Naive thymus-derived CD8-positive, alpha-beta T cell (primary cell): ENCODE measurements at regions not wholly inside any gene's neighbourhood (a gene's known extent, or its start where the extent isn't known, plus 50 kb on each side); places are given as distances from the start of the nearest gene placed in this dataset.
"Not testable (repeated sequence)": the region's sequence is repeated elsewhere in the genome, so short reads cannot be mapped to it uniquely, and the experiment has no call there.

Experiments
- ATAC-seq, 2 donors: fragments of 150-1000 bp; cut with Tn5 transposase in 1 of 2; sonication (Bioruptor Pico), chemical (Tn5 transposase) in 1 of 2; 1 replicate in 1 of 2; 2 replicates in 1 of 2; pipeline ENCODE4 v1.10.0; 2021; ENCODE audit warnings: mild to moderate bottlenecking in 2 of 2, moderate library complexity in 2 of 2
- POLR2A ChIA-PET: fragments of 350-600 bp; sonication (Branson Sonifier 250); formaldehyde crosslinking; loops from one replicate; lab custom pipeline; 2021; ENCODE audit warnings: antibody characterized with exemption; lab: Charles Lee
- DNase-seq, 10 donors: peaks; one replicate each; pipeline versions ENCODE4 v3.0.0 to v3.0.0-alpha.2; 2020 to 2022
- H3K27ac Mint-ChIP-seq, 10 donors: one replicate each; pipeline ENCODE4 v1.8.0; 2020 to 2022; ENCODE audit warnings: mild to moderate bottlenecking in 10 of 10, mixed read lengths in 10 of 10, moderate library complexity in 4 of 10, inconsistent platforms in 1 of 10
- H3K27me3 Mint-ChIP-seq, 5 donors: one replicate each; pipeline ENCODE4 v1.8.0; 2021 to 2022; ENCODE audit warnings: mixed read lengths in 5 of 5
- H3K36me3 Mint-ChIP-seq, 3 donors: one replicate each; pipeline ENCODE4 v1.8.0; 2020 to 2022; ENCODE audit warnings: mixed read lengths in 3 of 3, mild to moderate bottlenecking in 2 of 3, inconsistent platforms in 1 of 3
- H3K4me1 Mint-ChIP-seq, 4 donors: one replicate each; pipeline ENCODE4 v1.8.0; 2021 to 2022; ENCODE audit warnings: mixed read lengths in 4 of 4
- H3K4me3 Mint-ChIP-seq, 10 donors: one replicate each; pipeline ENCODE4 v1.8.0; 2020 to 2022; ENCODE audit warnings: mild to moderate bottlenecking in 10 of 10, mixed read lengths in 10 of 10, moderate library complexity in 6 of 10, inconsistent platforms in 1 of 10
- H3K9me3 Mint-ChIP-seq, 9 donors: one replicate each; pipeline ENCODE4 v1.8.0; 2020 to 2022; ENCODE audit warnings: mixed read lengths in 9 of 9, mild to moderate bottlenecking in 3 of 9, inconsistent platforms in 1 of 9, moderate library complexity in 1 of 9

DNA sequence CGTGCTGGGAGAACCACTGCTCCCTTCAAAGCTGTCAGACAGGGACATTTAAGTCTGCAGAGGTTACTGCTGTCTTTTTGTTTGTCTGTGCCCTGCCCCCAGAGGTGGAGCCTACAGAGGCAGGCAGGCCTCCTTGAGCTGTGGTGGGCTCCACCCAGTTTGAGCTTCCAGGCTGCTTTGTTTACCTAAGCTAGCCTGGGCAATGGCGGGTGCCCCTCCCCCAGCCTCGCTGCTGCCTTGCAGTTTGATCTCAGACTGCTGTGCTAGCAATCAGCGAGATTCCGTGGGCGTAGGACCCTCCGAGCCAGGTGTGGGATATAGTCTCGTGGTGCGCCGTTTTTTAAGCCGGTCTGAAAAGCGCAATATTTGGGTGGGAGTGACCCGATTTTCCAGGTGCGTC is 572.6 kb downstream of the RFPL4B start:
- ATAC-seq, H3K27ac Mint-ChIP-seq, H3K27me3 Mint-ChIP-seq, H3K36me3 Mint-ChIP-seq, POLR2A ChIA-PET, DNase-seq, H3K4me3 Mint-ChIP-seq, H3K4me1 Mint-ChIP-seq: not testable (repeated sequence)
- peaks cover 0 to 17% (median 4%) of the 10 kb centered on the region in 9 donors for H3K9me3 Mint-ChIP-seq

DNA sequence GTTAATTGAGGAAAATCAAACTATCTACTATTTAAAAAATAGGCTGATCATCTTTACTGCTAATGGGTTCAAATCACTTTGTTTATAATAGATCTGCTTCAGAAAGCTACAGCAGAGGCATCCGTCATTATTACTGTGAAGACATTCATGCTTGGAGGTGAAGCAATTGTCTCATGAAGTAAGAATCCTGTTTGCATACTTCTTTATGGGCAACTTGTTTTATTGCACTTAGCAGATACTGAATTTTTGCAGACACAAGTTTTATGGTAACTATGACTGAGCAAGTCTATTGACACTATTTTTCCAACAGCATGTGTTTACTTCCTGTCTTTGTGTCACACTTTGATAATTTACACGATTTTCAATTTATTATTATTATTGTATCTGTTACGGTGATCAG is 573.9 kb downstream of the RFPL4B start:
- Mint-ChIP-seq H3K27ac (no peak overlapping the region), H3K9me3 (peaks cover 0 to 17% (median 4%) of the 10 kb centered on the region in 9 donors)
- POLR2A ChIA-PET = no interaction called here

GRCh38 chr6:112923940-112924587 is 576.9 kb downstream of the RFPL4B start:
- DNase-seq (no peak), ATAC-seq (no peak)
- H3K27me3 Mint-ChIP-seq = no peaks in the 10 kb centered on the region
- no peak overlapping the region for H3K27ac Mint-ChIP-seq
- H3K9me3 Mint-ChIP-seq = peaks cover 0 to 26% (median 8%) of the 10 kb centered on the region in 9 donors
- no peaks in the 10 kb centered on the region for H3K4me1 Mint-ChIP-seq
- POLR2A ChIA-PET = no interaction called here
- no peak overlapping the region for H3K4me3 Mint-ChIP-seq
- H3K36me3 Mint-ChIP-seq = peaks cover 0 to 13% (median 0%) of the 10 kb centered on the region in 3 donors

More for the DNA sequence above, 573.9 kb downstream of the RFPL4B start:
- no peak overlapping the region for H3K4me3 Mint-ChIP-seq
- ATAC-seq (no peak), DNase-seq (no peak)
- H3K36me3 Mint-ChIP-seq = peaks cover 0 to 7% (median 0%) of the 10 kb centered on the region in 3 donors
- no peaks in the 10 kb centered on the region for H3K27me3 Mint-ChIP-seq
- no peaks in the 10 kb centered on the region for H3K4me1 Mint-ChIP-seq

GRCh38 chr6:112925702-112926101 is 578.6 kb downstream of the RFPL4B start:
- Mint-ChIP-seq H3K27ac (no peak overlapping the region), H3K36me3 (peaks cover 0 to 13% (median 0%) of the 10 kb centered on the region in 3 donors), H3K4me3 (no peak overlapping the region), H3K27me3 (no peaks in the 10 kb centered on the region), H3K9me3 (peaks cover 0 to 22% (median 7%) of the 10 kb centered on the region in 9 donors), H3K4me1 (no peaks in the 10 kb centered on the region)
- DNase-seq (no peak), ATAC-seq (no peak)
- POLR2A ChIA-PET = no interaction called here

GRCh38 chr6:112927641-112928320 is 580.7 kb downstream of the RFPL4B start:
- H3K27ac Mint-ChIP-seq = no peak overlapping the region
- POLR2A ChIA-PET = no interaction called here
- ATAC-seq (no peak), DNase-seq (no peak)
- no peak overlapping the region for H3K4me3 Mint-ChIP-seq
- H3K27me3 Mint-ChIP-seq = no peaks in the 10 kb centered on the region
- H3K4me1 Mint-ChIP-seq = no peaks in the 10 kb centered on the region
- peaks cover 0 to 16% (median 6%) of the 10 kb centered on the region in 9 donors for H3K9me3 Mint-ChIP-seq
- H3K36me3 Mint-ChIP-seq = peaks cover 0 to 9% (median 0%) of the 10 kb centered on the region in 3 donors

GRCh38 chr6:112929641-112930040 is 582.5 kb downstream of the RFPL4B start:
- POLR2A ChIA-PET = no interaction called here
- peaks cover 0 to 14% (median 0%) of the 10 kb centered on the region in 9 donors for H3K9me3 Mint-ChIP-seq

GRCh38 chr6:112931832-112932231 is 584.7 kb downstream of the RFPL4B start:
- H3K27me3 Mint-ChIP-seq = no peaks in the 10 kb centered on the region
- peaks cover 0 to 6% (median 0%) of the 10 kb centered on the region in 9 donors for H3K9me3 Mint-ChIP-seq
- peaks cover 0 to 1% (median 0%) of the 10 kb centered on the region in 3 donors for H3K36me3 Mint-ChIP-seq
- H3K27ac Mint-ChIP-seq = no peak overlapping the region
- POLR2A ChIA-PET = no interaction called here
- no peak for DNase-seq
- H3K4me1 Mint-ChIP-seq = no peaks in the 10 kb centered on the region
- no peak for ATAC-seq
- no peak overlapping the region for H3K4me3 Mint-ChIP-seq

More at GRCh38 chr6:112929641-112930040, 582.5 kb downstream of the RFPL4B start:
- ATAC-seq (no peak), DNase-seq (no peak)
- Mint-ChIP-seq H3K27ac (no peak overlapping the region), H3K36me3 (peaks cover 0 to 6% (median 0%) of the 10 kb centered on the region in 3 donors), H3K4me3 (no peak overlapping the region), H3K27me3 (no peaks in the 10 kb centered on the region), H3K4me1 (no peaks in the 10 kb centered on the region)

DNA sequence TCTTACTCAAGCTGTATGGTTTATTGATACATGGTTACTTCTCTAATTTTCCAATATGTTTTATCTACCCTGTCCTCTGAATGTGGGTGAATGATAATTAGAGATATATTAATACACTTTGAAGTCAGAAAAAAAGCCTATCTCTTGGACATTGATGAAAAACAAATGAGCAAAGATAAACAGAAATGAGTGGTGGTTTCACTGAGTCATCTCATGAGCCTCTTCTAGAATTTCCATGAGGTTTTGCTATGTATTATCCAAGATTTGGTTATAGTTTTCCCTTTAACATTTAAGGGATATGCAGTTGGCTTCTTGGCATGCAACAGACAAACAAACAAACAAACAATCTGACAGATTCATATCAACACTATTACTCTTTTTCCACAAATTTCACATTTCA is 586.8 kb downstream of the RFPL4B start:
- ATAC-seq (no peak), DNase-seq (no peak)
- Mint-ChIP-seq H3K4me1 (no peaks in the 10 kb centered on the region), H3K9me3 (no peaks in the 10 kb centered on the region), H3K36me3 (no peaks in the 10 kb centered on the region), H3K27ac (no peak overlapping the region), H3K27me3 (no peaks in the 10 kb centered on the region), H3K4me3 (no peak overlapping the region)
- POLR2A ChIA-PET = no interaction called here

DNA sequence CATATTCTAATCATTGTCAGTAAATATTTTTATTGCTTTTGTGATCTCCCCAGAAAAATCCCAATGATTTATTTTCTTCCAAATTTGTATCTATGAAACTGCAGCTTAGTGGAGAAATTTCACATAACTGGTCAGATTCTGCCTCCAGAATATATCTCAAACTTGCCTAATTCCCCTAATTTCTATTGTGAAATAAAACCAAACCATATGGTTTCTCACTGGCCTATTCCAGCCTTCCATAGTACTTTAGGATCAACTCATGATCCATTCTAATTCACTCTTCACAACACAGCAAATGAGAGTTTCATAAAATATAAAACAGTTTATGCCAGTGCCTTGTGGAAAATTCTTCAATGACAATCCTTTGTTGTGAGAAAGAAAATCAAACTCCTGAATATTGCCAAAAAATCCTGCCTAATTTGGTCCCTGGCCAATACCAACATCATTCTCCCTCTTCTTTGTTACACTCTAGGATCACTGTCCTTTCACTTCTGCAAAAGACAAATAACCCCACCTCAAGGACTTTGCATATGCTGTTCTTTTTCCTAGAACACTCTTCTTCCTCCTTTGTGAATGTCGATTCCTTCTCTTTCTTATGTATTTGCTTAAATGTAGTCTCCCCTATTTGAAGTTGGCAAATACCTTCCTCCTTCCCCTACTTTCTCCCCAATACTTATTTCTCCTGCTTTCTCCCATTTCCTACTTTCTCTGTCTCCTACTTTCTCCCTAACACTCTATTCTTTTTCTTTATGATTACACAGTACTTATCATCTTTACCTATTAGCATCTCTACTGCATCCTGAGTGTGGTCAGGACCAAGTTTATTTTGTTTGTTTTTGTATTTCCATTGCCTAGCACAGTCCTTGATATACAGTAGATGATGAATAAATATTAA is 587.5 kb downstream of the RFPL4B start:
- POLR2A ChIA-PET = no interaction called here
- H3K4me1 Mint-ChIP-seq = no peaks in the 10 kb centered on the region
- ATAC-seq = no peak
- no peak for DNase-seq
- H3K4me3 Mint-ChIP-seq = no peak overlapping the region
- no peak overlapping the region for H3K27ac Mint-ChIP-seq
- H3K27me3 Mint-ChIP-seq = no peaks in the 10 kb centered on the region
- no peaks in the 10 kb centered on the region for H3K36me3 Mint-ChIP-seq
- no peaks in the 10 kb centered on the region for H3K9me3 Mint-ChIP-seq

DNA sequence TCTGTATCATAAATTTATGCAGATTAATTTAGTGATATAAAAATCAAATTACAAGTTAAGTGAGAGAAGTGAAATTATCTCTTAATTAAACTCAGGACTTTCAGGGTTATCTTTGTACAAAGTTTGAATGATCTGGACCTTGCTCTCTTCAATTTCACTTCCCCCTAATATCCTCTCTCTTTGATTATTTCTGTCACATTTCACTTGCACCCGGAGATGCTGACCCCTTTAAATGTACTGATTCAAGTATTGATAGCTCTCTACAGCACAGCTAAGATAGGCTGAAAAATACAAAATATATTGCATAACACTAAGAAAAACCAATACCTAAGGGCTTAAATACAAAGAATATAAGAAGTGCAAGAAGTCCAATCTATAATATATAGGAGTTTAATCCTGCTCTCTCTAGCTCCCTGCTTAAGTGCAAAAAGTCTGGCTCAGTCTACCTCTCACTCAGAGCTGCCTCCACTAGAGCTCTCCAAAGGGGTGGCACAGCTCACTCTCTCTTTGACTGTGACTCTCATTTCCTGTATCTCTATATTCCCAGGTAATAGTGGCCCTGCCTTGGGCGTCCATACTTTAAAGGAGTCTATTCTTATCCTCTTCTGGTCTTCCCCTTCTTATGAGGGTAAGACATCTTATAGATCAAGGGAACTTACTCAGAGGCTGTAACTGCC is 588.4 kb downstream of the RFPL4B start:
- Mint-ChIP-seq H3K9me3 (no peaks in the 10 kb centered on the region), H3K4me3 (no peak overlapping the region), H3K27me3 (no peaks in the 10 kb centered on the region), H3K36me3 (no peaks in the 10 kb centered on the region), H3K4me1 (no peaks in the 10 kb centered on the region), H3K27ac (no peak overlapping the region)
- ATAC-seq = no peak
- POLR2A ChIA-PET = no interaction called here
- no peak for DNase-seq

GRCh38 chr6:112936079-112936472 is 588.9 kb downstream of the RFPL4B start:
- no peaks in the 10 kb centered on the region for H3K9me3 Mint-ChIP-seq
- H3K27me3 Mint-ChIP-seq = no peaks in the 10 kb centered on the region
- POLR2A ChIA-PET = no interaction called here
- H3K4me1 Mint-ChIP-seq = no peaks in the 10 kb centered on the region
- DNase-seq = no peak
- ATAC-seq = no peak
- H3K36me3 Mint-ChIP-seq = no peaks in the 10 kb centered on the region
- no peak overlapping the region for H3K4me3 Mint-ChIP-seq
- H3K27ac Mint-ChIP-seq = no peak overlapping the region

- Mint-ChIP-seq H3K4me1 (no peaks in the 10 kb centered on the region), H3K36me3 (no peaks in the 10 kb centered on the region), H3K27ac (no peak overlapping the region), H3K4me3 (no peak overlapping the region), H3K27me3 (no peaks in the 10 kb centered on the region), H3K9me3 (no peaks in the 10 kb centered on the region)
- POLR2A ChIA-PET = no interaction called here
- DNase-seq = no peak
- ATAC-seq = no peak
These were observed 589.4 kb downstream of the RFPL4B start for GRCh38 chr6:112936504-112936903.
